PFSK-1 (cell line): ENCODE measurements at regions not wholly inside any gene's neighbourhood (a gene's known extent, or its start where the extent isn't known, plus 50 kb on each side); places are given as distances from the start of the nearest gene placed in this dataset.

Experiments used
- POLR2AphosphoS5 ChIP-seq: IDR thresholded peaks from 2 replicates; pipeline ENCODE4 v1.6.1; 2012; ENCODE audit warnings: low read depth, mild to moderate bottlenecking, control low read depth, low read length, moderate library complexity
- SIN3A ChIP-seq: IDR thresholded peaks from 2 replicates; pipeline ENCODE4 v1.6.1; 2012; ENCODE audit warnings: mild to moderate bottlenecking, low read length, moderate library complexity, borderline replicate concordance; ENCODE audit not compliant: insufficient read depth
- TAF1 ChIP-seq: IDR thresholded peaks from 2 replicates; pipeline ENCODE4 v1.6.1; 2012; ENCODE audit warnings: low read length, control low read depth, borderline replicate concordance; ENCODE audit not compliant: insufficient read depth
- TF ChIP-seq, protein P1 (sequence below), 2 experiments: IDR thresholded peaks; 2 replicates each; pipeline versions ENCODE4 v1.6.1 to v1.8.0; 2011 to 2012; ENCODE audit warnings: low read depth in 2 of 2, low read length in 2 of 2, control low read depth in 1 of 2, inconsistent platforms in 1 of 2, mild to moderate bottlenecking in 1 of 2, moderate library complexity in 1 of 2; ENCODE audit not compliant: insufficient read depth in 1 of 2

GRCh38 chr10:130993612-130994011 lies 317.9 kb downstream of the TCERG1L start:
- no peak for TF ChIP-seq POLR2AphosphoS5
- TF ChIP-seq, protein P1, sequence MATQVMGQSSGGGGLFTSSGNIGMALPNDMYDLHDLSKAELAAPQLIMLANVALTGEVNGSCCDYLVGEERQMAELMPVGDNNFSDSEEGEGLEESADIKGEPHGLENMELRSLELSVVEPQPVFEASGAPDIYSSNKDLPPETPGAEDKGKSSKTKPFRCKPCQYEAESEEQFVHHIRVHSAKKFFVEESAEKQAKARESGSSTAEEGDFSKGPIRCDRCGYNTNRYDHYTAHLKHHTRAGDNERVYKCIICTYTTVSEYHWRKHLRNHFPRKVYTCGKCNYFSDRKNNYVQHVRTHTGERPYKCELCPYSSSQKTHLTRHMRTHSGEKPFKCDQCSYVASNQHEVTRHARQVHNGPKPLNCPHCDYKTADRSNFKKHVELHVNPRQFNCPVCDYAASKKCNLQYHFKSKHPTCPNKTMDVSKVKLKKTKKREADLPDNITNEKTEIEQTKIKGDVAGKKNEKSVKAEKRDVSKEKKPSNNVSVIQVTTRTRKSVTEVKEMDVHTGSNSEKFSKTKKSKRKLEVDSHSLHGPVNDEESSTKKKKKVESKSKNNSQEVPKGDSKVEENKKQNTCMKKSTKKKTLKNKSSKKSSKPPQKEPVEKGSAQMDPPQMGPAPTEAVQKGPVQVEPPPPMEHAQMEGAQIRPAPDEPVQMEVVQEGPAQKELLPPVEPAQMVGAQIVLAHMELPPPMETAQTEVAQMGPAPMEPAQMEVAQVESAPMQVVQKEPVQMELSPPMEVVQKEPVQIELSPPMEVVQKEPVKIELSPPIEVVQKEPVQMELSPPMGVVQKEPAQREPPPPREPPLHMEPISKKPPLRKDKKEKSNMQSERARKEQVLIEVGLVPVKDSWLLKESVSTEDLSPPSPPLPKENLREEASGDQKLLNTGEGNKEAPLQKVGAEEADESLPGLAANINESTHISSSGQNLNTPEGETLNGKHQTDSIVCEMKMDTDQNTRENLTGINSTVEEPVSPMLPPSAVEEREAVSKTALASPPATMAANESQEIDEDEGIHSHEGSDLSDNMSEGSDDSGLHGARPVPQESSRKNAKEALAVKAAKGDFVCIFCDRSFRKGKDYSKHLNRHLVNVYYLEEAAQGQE (IDR thresholded peaks at IDR 0.05; ENCODE audit: insufficient read depth in 1 of 2, low read depth in 2 of 2, low read length in 2 of 2): no peak
- TF ChIP-seq SIN3A: no peak
- TF ChIP-seq TAF1: no peak
